GM12878 (cell line): ENCODE measurements at regions not wholly inside any gene's neighbourhood (a gene's known extent, or its start where the extent isn't known, plus 50 kb on each side); places are given as distances from the start of the nearest gene placed in this dataset.

Experiments
- ATAC-seq: fragments of 200-7000 bp; cut with Tn5 transposase; 3 replicates; pipeline ENCODE4 v1.9.1; 2020; ENCODE audit warnings: mild to moderate bottlenecking, moderate library complexity
- BruUV-seq: library from RNA; stranded (reverse); fragments of 400-500 nt; replicated peaks from 2 replicates; lab custom pipeline; 2021; lab: Mats Ljungman, UMichigan
- CTCF ChIA-PET: fragments of 300-600 bp; sonication (Branson Sonifier 250); formaldehyde crosslinking; extraction: SDS; loops from one replicate; lab custom pipeline; 2021; ENCODE audit warnings: inconsistent platforms; lab: Yijun Ruan, JAX
- POLR2A ChIA-PET: fragments of 350-600 bp; formaldehyde crosslinking; extraction: SDS; loops from one replicate; lab custom pipeline; 2021; ENCODE audit warnings: inconsistent platforms; lab: Charles Lee
- RAD21 ChIA-PET: fragments of 300-600 bp; sonication (Branson Sonifier 250); formaldehyde crosslinking; loops from one replicate; lab custom pipeline; 2023; ENCODE audit warnings: antibody characterized with exemption; ENCODE audit not compliant: unreplicated experiment; lab: Charles Lee
- SMC1A ChIA-PET: fragments of 300-600 bp; sonication (Branson Sonifier 250); formaldehyde crosslinking; loops from one replicate; lab custom pipeline; 2023; ENCODE audit not compliant: unreplicated experiment, uncharacterized antibody; lab: Charles Lee
- DNase-seq: peaks from one replicate; pipeline ENCODE4 v3.0.0-alpha.2; 2011; ENCODE audit warnings: low read depth, low spot score
- FAIRE-seq: peaks from 3 replicates; lab custom pipeline; 2011; peaks lifted over from hg19 to GRCh38; lab: Jason Lieb, UNC
- H2AFZ ChIP-seq: 2 replicates; pipeline ENCODE4 v1.6.0; 2011; ENCODE audit warnings: low read depth, low read length, control low read depth; ENCODE audit not compliant: control insufficient read depth
- H3K27ac ChIP-seq: 2 replicates; pipeline ENCODE4 v1.5.1; 2011; ENCODE audit warnings: control low read depth; ENCODE audit not compliant: control insufficient read depth, insufficient read depth
- H3K27me3 ChIP-seq, 2 experiments: replicated peaks in 1 of 2; 2 replicates each; pipeline versions ENCODE4 v1.6.0 to v1.6.1; 2011; ENCODE audit warnings: low read length in 1 of 2; ENCODE audit not compliant: control insufficient read depth in 2 of 2, insufficient read depth in 2 of 2
- H3K36me3 ChIP-seq, 2 experiments: 2 replicates each; pipeline ENCODE4 v1.5.1; 2011; ENCODE audit warnings: low read length in 1 of 2; ENCODE audit not compliant: control insufficient read depth in 2 of 2, insufficient read depth in 2 of 2
- H3K4me1 ChIP-seq: 2 replicates; pipeline ENCODE4 v1.6.1; 2011; ENCODE audit warnings: mild to moderate bottlenecking, low read length, moderate library complexity, mixed read lengths; ENCODE audit not compliant: control insufficient read depth, insufficient read depth
- H3K4me2 ChIP-seq: 2 replicates; pipeline ENCODE4 v1.6.0; 2011; ENCODE audit warnings: control low read depth; ENCODE audit not compliant: control insufficient read depth, insufficient read depth
- H3K4me3 ChIP-seq: fragments of 200-600 bp; sonication (generic); 2 replicates; pipeline ENCODE4 v1.5.1; 2016
- H3K79me2 ChIP-seq: 2 replicates; pipeline ENCODE4 v1.6.0; 2011; ENCODE audit warnings: low read length; ENCODE audit not compliant: control insufficient read depth, insufficient read depth
- H3K9ac ChIP-seq: 2 replicates; pipeline ENCODE4 v1.8.0; 2011; ENCODE audit warnings: low read length, control low read depth, mixed read lengths; ENCODE audit not compliant: control insufficient read depth, insufficient read depth
- H3K9me3 ChIP-seq: replicated peaks from 3 replicates; pipeline ENCODE4 v1.5.1; 2011; ENCODE audit warnings: mild to moderate bottlenecking, low read length; ENCODE audit not compliant: control insufficient read depth, insufficient read depth
- H4K20me1 ChIP-seq: 2 replicates; pipeline ENCODE4 v1.6.0; 2011; ENCODE audit not compliant: control insufficient read depth, insufficient read depth
- ATF2 ChIP-seq: IDR thresholded peaks from 2 replicates; pipeline ENCODE4 v1.6.1; 2012; ENCODE audit warnings: low read length, inconsistent platforms
- E4F1 ChIP-seq: fragments of 450-650 bp; IDR thresholded peaks from 2 replicates; pipeline ENCODE4 v1.6.1; 2018; ENCODE audit warnings: borderline replicate concordance, mild to moderate bottlenecking; ENCODE audit not compliant: partially characterized antibody
- IKZF1 ChIP-seq: fragments of 450-650 bp; conservative IDR thresholded peaks from 2 replicates; pipeline ENCODE4 v1.6.1; 2017; ENCODE audit warnings: antibody characterized with exemption, mild to moderate bottlenecking
- KDM1A ChIP-seq: fragments of 200-600 bp; sonication (generic); IDR thresholded peaks from 2 replicates; pipeline ENCODE4 v1.6.1; 2016; ENCODE audit warnings: borderline replicate concordance
- POLR2AphosphoS2 ChIP-seq: IDR thresholded peaks from 2 replicates; pipeline ENCODE4 v1.6.1; 2011; ENCODE audit warnings: low read depth, mild to moderate bottlenecking, low read length, improper control_type of control experiment, moderate library complexity
- RAD21 ChIP-seq: IDR thresholded peaks from 2 replicates; pipeline ENCODE4 v1.6.1; 2011; ENCODE audit warnings: mild to moderate bottlenecking, low read depth, low read length, moderate library complexity; ENCODE audit not compliant: insufficient read depth
- SMAD1 ChIP-seq: fragments of 450-650 bp; IDR thresholded peaks from 2 replicates; pipeline ENCODE4 v1.6.1; 2018; ENCODE audit warnings: mild to moderate bottlenecking, low read depth; ENCODE audit not compliant: partially characterized antibody
- TAF1 ChIP-seq: IDR thresholded peaks from 2 replicates; pipeline ENCODE4 v1.6.1; 2011; ENCODE audit warnings: mild to moderate bottlenecking, low read depth, low read length, borderline replicate concordance
- WGBS: methylation state at CpG from one replicate; pipeline ENCODE4 v1.1.6; 2016; ENCODE audit warnings: low lambda C conversion rate; ENCODE audit not compliant: insufficient replicate concordance, insufficient coverage; ENCODE audit errors: missing lambda C conversion rate; 5-methylcytosine and 5-hydroxymethylcytosine counted together
- in situ Hi-C: fragments of 300-500 bp; cut with MboI; formaldehyde crosslinking; loops from 9 replicates; pipeline ENCODE4 v1.14.3; 2018; ENCODE audit warnings: mixed read lengths
- intact Hi-C: fragments of 100-400 bp; cut with micrococcal nuclease; formaldehyde crosslinking; loops from one replicate; pipeline ENCODE4 v1.14.2; 2022; ENCODE audit not compliant: unreplicated experiment
- TF ChIP-seq, protein P1 (sequence below): fragments of 450-650 bp; IDR thresholded peaks from 2 replicates; pipeline ENCODE4 v1.6.1; 2017; ENCODE audit warnings: mild to moderate bottlenecking, moderate library complexity
- TF ChIP-seq, protein P2 (sequence below): IDR thresholded peaks from 2 replicates; pipeline ENCODE4 v1.6.1; 2011; ENCODE audit warnings: low read depth, mild to moderate bottlenecking, low read length, moderate library complexity, borderline replicate concordance; ENCODE audit errors: extremely low read depth
- TF ChIP-seq, protein P3 (sequence below): fragments of 450-650 bp; IDR thresholded peaks from 2 replicates; pipeline ENCODE4 v1.6.1; 2018; ENCODE audit warnings: mild to moderate bottlenecking, low read depth, moderate library complexity; ENCODE audit not compliant: partially characterized antibody

DNA sequence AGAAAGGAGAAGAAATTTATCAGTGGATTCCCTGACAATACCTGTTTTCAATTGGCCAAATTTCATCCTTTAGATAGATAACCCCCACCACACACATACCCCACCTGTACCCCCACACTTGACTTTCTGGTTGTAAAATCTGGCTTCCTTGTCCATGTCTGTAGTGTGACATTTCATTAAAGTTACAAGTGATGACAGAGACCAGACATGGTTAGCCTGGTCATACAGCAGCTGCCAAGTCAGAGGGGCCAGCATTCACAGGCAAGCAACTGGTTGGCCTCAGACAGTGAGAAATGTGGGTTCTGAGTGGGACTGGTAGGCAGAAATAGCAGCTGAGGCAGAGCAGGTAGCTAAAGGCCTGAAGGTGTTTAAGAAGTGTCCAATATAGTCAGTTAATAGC is 238.6 kb upstream of the SOX14 start (continued):
- TF ChIP-seq, protein P1, sequence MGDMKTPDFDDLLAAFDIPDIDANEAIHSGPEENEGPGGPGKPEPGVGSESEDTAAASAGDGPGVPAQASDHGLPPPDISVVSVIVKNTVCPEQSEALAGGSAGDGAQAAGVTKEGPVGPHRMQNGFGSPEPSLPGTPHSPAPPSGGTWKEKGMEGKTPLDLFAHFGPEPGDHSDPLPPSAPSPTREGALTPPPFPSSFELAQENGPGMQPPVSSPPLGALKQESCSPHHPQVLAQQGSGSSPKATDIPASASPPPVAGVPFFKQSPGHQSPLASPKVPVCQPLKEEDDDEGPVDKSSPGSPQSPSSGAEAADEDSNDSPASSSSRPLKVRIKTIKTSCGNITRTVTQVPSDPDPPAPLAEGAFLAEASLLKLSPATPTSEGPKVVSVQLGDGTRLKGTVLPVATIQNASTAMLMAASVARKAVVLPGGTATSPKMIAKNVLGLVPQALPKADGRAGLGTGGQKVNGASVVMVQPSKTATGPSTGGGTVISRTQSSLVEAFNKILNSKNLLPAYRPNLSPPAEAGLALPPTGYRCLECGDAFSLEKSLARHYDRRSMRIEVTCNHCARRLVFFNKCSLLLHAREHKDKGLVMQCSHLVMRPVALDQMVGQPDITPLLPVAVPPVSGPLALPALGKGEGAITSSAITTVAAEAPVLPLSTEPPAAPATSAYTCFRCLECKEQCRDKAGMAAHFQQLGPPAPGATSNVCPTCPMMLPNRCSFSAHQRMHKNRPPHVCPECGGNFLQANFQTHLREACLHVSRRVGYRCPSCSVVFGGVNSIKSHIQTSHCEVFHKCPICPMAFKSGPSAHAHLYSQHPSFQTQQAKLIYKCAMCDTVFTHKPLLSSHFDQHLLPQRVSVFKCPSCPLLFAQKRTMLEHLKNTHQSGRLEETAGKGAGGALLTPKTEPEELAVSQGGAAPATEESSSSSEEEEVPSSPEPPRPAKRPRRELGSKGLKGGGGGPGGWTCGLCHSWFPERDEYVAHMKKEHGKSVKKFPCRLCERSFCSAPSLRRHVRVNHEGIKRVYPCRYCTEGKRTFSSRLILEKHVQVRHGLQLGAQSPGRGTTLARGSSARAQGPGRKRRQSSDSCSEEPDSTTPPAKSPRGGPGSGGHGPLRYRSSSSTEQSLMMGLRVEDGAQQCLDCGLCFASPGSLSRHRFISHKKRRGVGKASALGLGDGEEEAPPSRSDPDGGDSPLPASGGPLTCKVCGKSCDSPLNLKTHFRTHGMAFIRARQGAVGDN: no peak

- Histone ChIP-seq H3K9ac (no peak overlapping the region), H3K79me2 (no peaks in the 10 kb centered on the region), H3K27ac (no peak overlapping the region), H3K4me3 (no peak overlapping the region), H4K20me1 (no peaks in the 10 kb centered on the region), H2AFZ (no peak overlapping the region), H3K9me3 (no peaks in the 10 kb centered on the region; the same call in 2 of the 3 replicates), H3K36me3 (no peaks in the 10 kb centered on the region), H3K4me2 (no peak overlapping the region), H3K27me3 (no peaks in the 10 kb centered on the region), H3K4me1 (no peaks in the 10 kb centered on the region)
- in situ Hi-C loops (no loop called here), intact Hi-C loops (no loop called here)
- DNase-seq: no peak
- no peak for ATAC-seq
- RAD21 ChIA-PET: interaction anchor here (0.7 kb wide), 1 partner anchor 147 kb away, joined by 3 read pairs; no protein-coding TSS in a partner anchor
- SMC1A ChIA-PET: interaction anchor here (0.7 kb wide), 1 partner anchor 1987 kb away, joined by 4 read pairs; no protein-coding TSS in a partner anchor
- no TSS peak for BruUV-seq
- POLR2A ChIA-PET: no interaction called here
- 36% methylated on average over 3 of the region's 3 CpGs for WGBS
- CTCF ChIA-PET: no interaction called here
- no peak for FAIRE-seq
- TF ChIP-seq E4F1 (no peak), SMAD1 (no peak), RAD21 (no peak), ATF2 (no peak), KDM1A (no peak), IKZF1 (no peak), TAF1 (no peak), POLR2AphosphoS2 (no peak)
- TF ChIP-seq, protein P2, sequence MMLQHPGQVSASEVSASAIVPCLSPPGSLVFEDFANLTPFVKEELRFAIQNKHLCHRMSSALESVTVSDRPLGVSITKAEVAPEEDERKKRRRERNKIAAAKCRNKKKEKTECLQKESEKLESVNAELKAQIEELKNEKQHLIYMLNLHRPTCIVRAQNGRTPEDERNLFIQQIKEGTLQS: no peak
- TF ChIP-seq, protein P3, sequence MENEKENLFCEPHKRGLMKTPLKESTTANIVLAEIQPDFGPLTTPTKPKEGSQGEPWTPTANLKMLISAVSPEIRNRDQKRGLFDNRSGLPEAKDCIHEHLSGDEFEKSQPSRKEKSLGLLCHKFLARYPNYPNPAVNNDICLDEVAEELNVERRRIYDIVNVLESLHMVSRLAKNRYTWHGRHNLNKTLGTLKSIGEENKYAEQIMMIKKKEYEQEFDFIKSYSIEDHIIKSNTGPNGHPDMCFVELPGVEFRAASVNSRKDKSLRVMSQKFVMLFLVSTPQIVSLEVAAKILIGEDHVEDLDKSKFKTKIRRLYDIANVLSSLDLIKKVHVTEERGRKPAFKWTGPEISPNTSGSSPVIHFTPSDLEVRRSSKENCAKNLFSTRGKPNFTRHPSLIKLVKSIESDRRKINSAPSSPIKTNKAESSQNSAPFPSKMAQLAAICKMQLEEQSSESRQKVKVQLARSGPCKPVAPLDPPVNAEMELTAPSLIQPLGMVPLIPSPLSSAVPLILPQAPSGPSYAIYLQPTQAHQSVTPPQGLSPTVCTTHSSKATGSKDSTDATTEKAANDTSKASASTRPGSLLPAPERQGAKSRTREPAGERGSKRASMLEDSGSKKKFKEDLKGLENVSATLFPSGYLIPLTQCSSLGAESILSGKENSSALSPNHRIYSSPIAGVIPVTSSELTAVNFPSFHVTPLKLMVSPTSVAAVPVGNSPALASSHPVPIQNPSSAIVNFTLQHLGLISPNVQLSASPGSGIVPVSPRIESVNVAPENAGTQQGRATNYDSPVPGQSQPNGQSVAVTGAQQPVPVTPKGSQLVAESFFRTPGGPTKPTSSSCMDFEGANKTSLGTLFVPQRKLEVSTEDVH: no peak
These were observed 222.1 kb upstream of the SOX14 start for GRCh38 chr3:137542049-137542448.
